ENCODE measurements at regions not wholly inside any gene's neighbourhood (a gene's known extent, or its start where the extent isn't known, plus 50 kb on each side); places are given as distances from the start of the nearest gene placed in this dataset.

- no peak overlapping the region for H3K4me3 ChIP-seq (ENCODE audit: low read depth, low read length)
Observed at GRCh38 chr10:120689777-120690529, 161.2 kb upstream of the WDR11 start.

GRCh38 chr10:120691625-120692024, 159.5 kb upstream of the WDR11 start:
- no peak for TF ChIP-seq CTCF (IDR thresholded peaks at IDR 0.05; ENCODE audit: insufficient read depth, low read length, poor library complexity, severe bottlenecking)
- Histone ChIP-seq H3K4me3 (ENCODE audit: low read depth, low read length) (no peak overlapping the region), H3K36me3 (ENCODE audit: control insufficient read depth, insufficient read depth, low read length) (no peaks in the 10 kb centered on the region), H3K27me3 (ENCODE audit: control insufficient read depth, insufficient read depth, low read length) (no peaks in the 10 kb centered on the region)
- no peak for DNase-seq (ENCODE audit: low read depth)

More at GRCh38 chr10:120689777-120690529, 161.2 kb upstream of the WDR11 start:
- Histone ChIP-seq H3K27me3 (ENCODE audit: control insufficient read depth, insufficient read depth, low read length) (peaks cover 3% of the 10 kb centered on the region), H3K36me3 (ENCODE audit: control insufficient read depth, insufficient read depth, low read length) (no peaks in the 10 kb centered on the region)
- no peak for TF ChIP-seq CTCF (IDR thresholded peaks at IDR 0.05; ENCODE audit: insufficient read depth, low read length, poor library complexity, severe bottlenecking)
- DNase-seq (ENCODE audit: low read depth): no peak

GRCh38 chr10:120700426-120700825, 150.7 kb upstream of the WDR11 start:
- Histone ChIP-seq H3K4me3 (ENCODE audit: low read depth, low read length) (no peak overlapping the region), H3K27me3 (ENCODE audit: control insufficient read depth, insufficient read depth, low read length) (no peaks in the 10 kb centered on the region), H3K36me3 (ENCODE audit: control insufficient read depth, insufficient read depth, low read length) (no peaks in the 10 kb centered on the region)
- DNase-seq (ENCODE audit: low read depth): no peak
- no peak for TF ChIP-seq CTCF (IDR thresholded peaks at IDR 0.05; ENCODE audit: insufficient read depth, low read length, poor library complexity, severe bottlenecking)

- no peak for DNase-seq (ENCODE audit: low read depth)
- no peak overlapping the region for H3K4me3 ChIP-seq (ENCODE audit: low read depth, low read length)
- no peak for TF ChIP-seq CTCF (IDR thresholded peaks at IDR 0.05; ENCODE audit: insufficient read depth, low read length, poor library complexity, severe bottlenecking)
- no peaks in the 10 kb centered on the region for H3K27me3 ChIP-seq (ENCODE audit: control insufficient read depth, insufficient read depth, low read length)
- no peaks in the 10 kb centered on the region for H3K36me3 ChIP-seq (ENCODE audit: control insufficient read depth, insufficient read depth, low read length)
Observed at GRCh38 chr10:120701381-120701780, 149.8 kb upstream of the WDR11 start.

- no peaks in the 10 kb centered on the region for H3K36me3 ChIP-seq (ENCODE audit: control insufficient read depth, insufficient read depth, low read length)
- no peak for TF ChIP-seq CTCF (IDR thresholded peaks at IDR 0.05; ENCODE audit: insufficient read depth, low read length, poor library complexity, severe bottlenecking)
- DNase-seq (ENCODE audit: low read depth): no peak
Observed at GRCh38 chr10:120702032-120702431, 149.1 kb upstream of the WDR11 start.

GRCh38 chr10:120705309-120705708, 145.9 kb upstream of the WDR11 start:
- Histone ChIP-seq H3K36me3 (ENCODE audit: control insufficient read depth, insufficient read depth, low read length) (no peaks in the 10 kb centered on the region), H3K27me3 (ENCODE audit: control insufficient read depth, insufficient read depth, low read length) (no peaks in the 10 kb centered on the region), H3K4me3 (ENCODE audit: low read depth, low read length) (no peak overlapping the region)
- DNase-seq (ENCODE audit: low read depth): no peak
- TF ChIP-seq CTCF (IDR thresholded peaks at IDR 0.05; ENCODE audit: insufficient read depth, low read length, poor library complexity, severe bottlenecking): no peak

More at GRCh38 chr10:120702032-120702431, 149.1 kb upstream of the WDR11 start:
- H3K4me3 ChIP-seq (ENCODE audit: low read depth, low read length): no peak overlapping the region
- H3K27me3 ChIP-seq (ENCODE audit: control insufficient read depth, insufficient read depth, low read length): no peaks in the 10 kb centered on the region
